K562 (cell line): ENCODE measurements at regions not wholly inside any gene's neighbourhood (a gene's known extent, or its start where the extent isn't known, plus 50 kb on each side); places are given as distances from the start of the nearest gene placed in this dataset.
A peak's percentile ranks its signal among the peaks of the same experiment; 100 is the strongest.

Experiments used
- ATAC-seq: fragments of 200-7000 bp; cut with Tn5 transposase; 3 replicates; pipeline ENCODE4 v1.9.1; 2020; ENCODE audit warnings: moderate library complexity
- BruUV-seq: library from RNA; stranded (reverse); fragments of 400-500 nt; replicated peaks from 2 replicates; lab custom pipeline; 2021; lab: Mats Ljungman, UMichigan
- CTCF ChIA-PET: fragments of 300-600 bp; formaldehyde crosslinking; extraction: SDS; loops from one replicate; lab custom pipeline; 2021; ENCODE audit warnings: low intra/inter-chr PET ratio; lab: Yijun Ruan, JAX
- POLR2A ChIA-PET: fragments of 300-600, 350-650 bp; sonication (Branson Sonifier 250); formaldehyde crosslinking; extraction: SDS; loops from one replicate; lab custom pipeline; 2021; ENCODE audit warnings: antibody characterized with exemption, inconsistent platforms; lab: Yijun Ruan, JAX
- DNase-seq, 4 experiments: peaks; one replicate each; pipeline versions ENCODE4 v3.0.0 to v3.0.0-alpha.2; 2011 to 2018; ENCODE audit warnings: low spot score in 3 of 4, mixed read lengths in 3 of 4; ENCODE audit errors: extremely low read depth in 1 of 4
- FAIRE-seq: peaks from 2 replicates; lab custom pipeline; 2011; peaks lifted over from hg19 to GRCh38; lab: Jason Lieb, UNC
- H2AFZ ChIP-seq: 2 replicates; pipeline ENCODE4 v1.6.0; 2011; ENCODE audit warnings: low read depth, low read length, control low read depth, inconsistent platforms
- H3K27ac ChIP-seq: fragments of 200-600 bp; 3 replicates; pipeline ENCODE4 v1.8.0; 2011; ENCODE audit warnings: low read depth, mild to moderate bottlenecking, control low read depth, inconsistent platforms, low read length, moderate library complexity, mixed read lengths; ENCODE audit errors: extremely low read depth
- H3K27me3 ChIP-seq, 2 experiments: fragments of 300-600 bp in 1 of 2; 2 replicates in 1 of 2; 3 replicates in 1 of 2; pipeline versions ENCODE4 v1.6.0 to v1.8.0; 2011; ENCODE audit warnings: inconsistent platforms in 2 of 2, low read length in 2 of 2, mild to moderate bottlenecking in 1 of 2, mixed read lengths in 1 of 2, moderate library complexity in 1 of 2; ENCODE audit not compliant: control insufficient read depth in 2 of 2, insufficient read depth in 2 of 2
- H3K36me3 ChIP-seq: fragments of 300-600 bp; 3 replicates; pipeline ENCODE4 v1.8.0; 2011; ENCODE audit warnings: mild to moderate bottlenecking, low read length, inconsistent platforms; ENCODE audit not compliant: control insufficient read depth, insufficient read depth
- H3K4me1 ChIP-seq, 2 experiments: fragments of 200-600 bp in 1 of 2; replicated peaks in 1 of 2; 2 replicates in 1 of 2; 3 replicates in 1 of 2; pipeline versions ENCODE4 v1.5.1 to v1.8.0; 2011; ENCODE audit warnings: inconsistent platforms in 2 of 2, low read length in 2 of 2, mild to moderate bottlenecking in 1 of 2, mixed read lengths in 1 of 2, moderate library complexity in 1 of 2; ENCODE audit not compliant: control insufficient read depth in 2 of 2, insufficient read depth in 2 of 2
- H3K4me2 ChIP-seq: 2 replicates; pipeline ENCODE4 v1.6.1; 2011; ENCODE audit warnings: low read length, control low read depth, inconsistent platforms, mixed read lengths; ENCODE audit not compliant: insufficient read depth
- H3K4me3 ChIP-seq: fragments of 200-600 bp; sonication (generic), shearing (Covaris generic); 2 replicates; pipeline ENCODE4 v1.5.1; 2016; ENCODE audit warnings: control low read depth, inconsistent platforms
- H3K79me2 ChIP-seq: fragments of 200-600 bp; 3 replicates; pipeline ENCODE4 v1.8.0; 2011; ENCODE audit warnings: low read length, inconsistent platforms; ENCODE audit not compliant: control insufficient read depth, insufficient read depth
- H3K9ac ChIP-seq, 2 experiments: 2 replicates each; pipeline versions ENCODE4 v1.6.0 to v1.6.1; 2011; ENCODE audit warnings: low read depth in 2 of 2, low read length in 2 of 2, control low read depth in 1 of 2, inconsistent platforms in 1 of 2, mild to moderate bottlenecking in 1 of 2, mixed read lengths in 1 of 2; ENCODE audit not compliant: insufficient read depth in 1 of 2
- H3K9me1 ChIP-seq: one replicate; pipeline ENCODE4 v1.6.0; 2011; ENCODE audit warnings: inconsistent platforms, mild to moderate bottlenecking, low read length, moderate library complexity; ENCODE audit not compliant: control insufficient read depth, insufficient read depth
- H3K9me3 ChIP-seq: replicated peaks from 2 replicates; pipeline ENCODE4 v1.5.1; 2011; ENCODE audit warnings: low read depth, low read length, inconsistent platforms; ENCODE audit not compliant: control insufficient read depth, insufficient read depth
- H4K20me1 ChIP-seq: replicated peaks from 2 replicates; pipeline ENCODE4 v1.6.1; 2011; ENCODE audit warnings: low read length, inconsistent platforms, mixed read lengths; ENCODE audit not compliant: control insufficient read depth, insufficient read depth
- CBFB ChIP-seq: sonication (generic); formaldehyde crosslinking; IDR thresholded peaks from 2 replicates; pipeline ENCODE4 v1.4.0; 2020; ENCODE audit warnings: mild to moderate bottlenecking, missing genetic modification reagents
- PPARD ChIP-seq: fragments of 250-450 bp; sonication (Bioruptor Pico); IDR thresholded peaks from 2 replicates; pipeline ENCODE4 v1.8.0; 2022; ENCODE audit warnings: inconsistent platforms, mild to moderate bottlenecking, moderate library complexity
- RBM14 ChIP-seq: fragments of 200-400 bp; formaldehyde crosslinking; IDR thresholded peaks from 2 replicates; pipeline ENCODE4 v1.6.1; 2018; ENCODE audit warnings: low read depth, mild to moderate bottlenecking, low read length, moderate library complexity, borderline replicate concordance; ENCODE audit not compliant: insufficient read depth
- RBM22 ChIP-seq: fragments of 200-400 bp; formaldehyde crosslinking; IDR thresholded peaks from 2 replicates; pipeline ENCODE4 v1.6.1; 2018; ENCODE audit warnings: low read length, low read depth; ENCODE audit not compliant: poor library complexity, severe bottlenecking
- WGBS: fragments of 100-300 bp; shearing (Covaris generic); methylation state at CpG from one replicate; pipeline ENCODE4 v1.1.6; 2016; ENCODE audit warnings: low coverage, mixed read lengths; ENCODE audit not compliant: insufficient coverage; ENCODE audit errors: missing lambda C conversion rate; 5-methylcytosine and 5-hydroxymethylcytosine counted together
- in situ Hi-C: fragments of 300-500 bp; cut with MboI; formaldehyde crosslinking; loops from 4 replicates; pipeline ENCODE4 v1.15.0; 2018; ENCODE audit warnings: inconsistent platforms, mixed read lengths
- intact Hi-C: fragments of 100-400 bp; cut with micrococcal nuclease; formaldehyde crosslinking; loops from 2 replicates; pipeline ENCODE4 v1.14.2; 2022
- TF ChIP-seq, protein P1 (sequence below): sonication (generic); formaldehyde crosslinking; IDR thresholded peaks from 2 replicates; pipeline ENCODE4 v1.8.1; 2023; ENCODE audit warnings: missing genetic modification reagents, mild to moderate bottlenecking, borderline replicate concordance
- TF ChIP-seq, protein P2 (sequence below), 3 experiments: IDR thresholded peaks in 2 of 3; conservative IDR thresholded peaks in 1 of 3; 2 replicates each; pipeline ENCODE4 v1.5.1; 2011 to 2012; ENCODE audit warnings: low read length in 3 of 3, mild to moderate bottlenecking in 3 of 3, control low read depth in 2 of 3, improper control_type of control experiment in 1 of 3, inconsistent platforms in 1 of 3, low read depth in 1 of 3, mixed read lengths in 1 of 3, moderate library complexity in 1 of 3; ENCODE audit not compliant: insufficient read depth in 2 of 3
- TF ChIP-seq, protein P3 (sequence below): fragments of 450-650 bp; formaldehyde crosslinking; conservative IDR thresholded peaks from 2 replicates; pipeline ENCODE4 v1.4.0; 2022; ENCODE audit warnings: mild to moderate bottlenecking, missing genetic modification characterization

DNA sequence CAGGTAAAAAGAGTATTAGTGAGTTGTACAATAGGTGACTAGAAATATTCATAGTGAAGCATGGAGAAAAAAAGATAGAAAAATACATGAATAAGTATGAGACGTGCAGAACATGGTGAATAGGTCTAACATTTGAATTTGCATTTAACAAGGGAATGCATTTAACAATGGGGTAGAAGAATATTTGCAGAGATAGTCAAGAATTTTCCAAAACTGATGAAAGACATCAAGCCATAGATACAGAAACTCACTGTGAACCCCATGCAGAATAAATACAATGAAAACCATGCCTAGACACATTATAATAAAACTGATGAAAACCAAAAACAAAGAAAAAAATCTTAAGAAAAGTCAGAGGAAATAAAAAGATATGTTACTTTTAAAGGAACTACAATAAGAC is 184.8 kb downstream of the KTN1 start (continued):
- TF ChIP-seq, protein P1, sequence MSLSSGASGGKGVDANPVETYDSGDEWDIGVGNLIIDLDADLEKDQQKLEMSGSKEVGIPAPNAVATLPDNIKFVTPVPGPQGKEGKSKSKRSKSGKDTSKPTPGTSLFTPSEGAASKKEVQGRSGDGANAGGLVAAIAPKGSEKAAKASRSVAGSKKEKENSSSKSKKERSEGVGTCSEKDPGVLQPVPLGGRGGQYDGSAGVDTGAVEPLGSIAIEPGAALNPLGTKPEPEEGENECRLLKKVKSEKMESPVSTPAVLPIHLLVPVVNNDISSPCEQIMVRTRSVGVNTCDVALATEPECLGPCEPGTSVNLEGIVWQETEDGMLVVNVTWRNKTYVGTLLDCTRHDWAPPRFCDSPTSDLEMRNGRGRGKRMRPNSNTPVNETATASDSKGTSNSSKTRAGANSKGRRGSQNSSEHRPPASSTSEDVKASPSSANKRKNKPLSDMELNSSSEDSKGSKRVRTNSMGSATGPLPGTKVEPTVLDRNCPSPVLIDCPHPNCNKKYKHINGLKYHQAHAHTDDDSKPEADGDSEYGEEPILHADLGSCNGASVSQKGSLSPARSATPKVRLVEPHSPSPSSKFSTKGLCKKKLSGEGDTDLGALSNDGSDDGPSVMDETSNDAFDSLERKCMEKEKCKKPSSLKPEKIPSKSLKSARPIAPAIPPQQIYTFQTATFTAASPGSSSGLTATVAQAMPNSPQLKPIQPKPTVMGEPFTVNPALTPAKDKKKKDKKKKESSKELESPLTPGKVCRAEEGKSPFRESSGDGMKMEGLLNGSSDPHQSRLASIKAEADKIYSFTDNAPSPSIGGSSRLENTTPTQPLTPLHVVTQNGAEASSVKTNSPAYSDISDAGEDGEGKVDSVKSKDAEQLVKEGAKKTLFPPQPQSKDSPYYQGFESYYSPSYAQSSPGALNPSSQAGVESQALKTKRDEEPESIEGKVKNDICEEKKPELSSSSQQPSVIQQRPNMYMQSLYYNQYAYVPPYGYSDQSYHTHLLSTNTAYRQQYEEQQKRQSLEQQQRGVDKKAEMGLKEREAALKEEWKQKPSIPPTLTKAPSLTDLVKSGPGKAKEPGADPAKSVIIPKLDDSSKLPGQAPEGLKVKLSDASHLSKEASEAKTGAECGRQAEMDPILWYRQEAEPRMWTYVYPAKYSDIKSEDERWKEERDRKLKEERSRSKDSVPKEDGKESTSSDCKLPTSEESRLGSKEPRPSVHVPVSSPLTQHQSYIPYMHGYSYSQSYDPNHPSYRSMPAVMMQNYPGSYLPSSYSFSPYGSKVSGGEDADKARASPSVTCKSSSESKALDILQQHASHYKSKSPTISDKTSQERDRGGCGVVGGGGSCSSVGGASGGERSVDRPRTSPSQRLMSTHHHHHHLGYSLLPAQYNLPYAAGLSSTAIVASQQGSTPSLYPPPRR: no peak
- no peak for TF ChIP-seq RBM22

DNA sequence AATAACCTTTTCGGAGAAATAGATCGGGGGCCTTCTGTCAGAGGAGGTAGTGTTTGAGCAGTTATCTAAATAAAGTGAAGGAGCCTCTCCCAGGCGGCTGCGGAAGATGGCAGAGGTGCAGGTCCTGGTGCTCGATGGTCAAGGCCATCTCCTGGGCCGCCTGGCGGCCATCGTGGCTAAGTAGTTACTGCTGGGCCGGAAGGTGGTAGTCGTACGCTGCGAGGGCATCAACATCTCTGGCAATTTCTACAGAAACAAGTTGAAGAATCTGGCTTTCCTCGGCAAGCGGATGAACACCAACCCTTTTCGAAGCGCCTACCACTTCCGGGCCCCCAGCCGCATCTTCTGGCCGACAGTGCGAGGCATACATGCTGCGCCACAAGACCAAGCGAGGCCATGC is 186.1 kb downstream of the KTN1 start:
- in situ Hi-C loops: no loop called here
- Histone ChIP-seq H3K27ac (no peak overlapping the region), H4K20me1 (no peaks in the 10 kb centered on the region), H2AFZ (no peak overlapping the region), H3K9me3 (no peaks in the 10 kb centered on the region), H3K9me1 (no peaks in the 10 kb centered on the region), H3K4me1 (no peaks in the 10 kb centered on the region), H3K4me3 (no peak overlapping the region), H3K4me2 (no peak overlapping the region), H3K79me2 (no peaks in the 10 kb centered on the region), H3K36me3 (no peaks in the 10 kb centered on the region), H3K27me3 (peaks cover 3 to 4% of the 10 kb centered on the region in 2 experiments; a peak in 2 of 5 replicates), H3K9ac (no peak overlapping the region)
- FAIRE-seq (no peak), DNase-seq (no peak), ATAC-seq (no peak)
- ChIA-PET POLR2A (no interaction called here), CTCF (no interaction called here)
- TF ChIP-seq, protein P2, sequence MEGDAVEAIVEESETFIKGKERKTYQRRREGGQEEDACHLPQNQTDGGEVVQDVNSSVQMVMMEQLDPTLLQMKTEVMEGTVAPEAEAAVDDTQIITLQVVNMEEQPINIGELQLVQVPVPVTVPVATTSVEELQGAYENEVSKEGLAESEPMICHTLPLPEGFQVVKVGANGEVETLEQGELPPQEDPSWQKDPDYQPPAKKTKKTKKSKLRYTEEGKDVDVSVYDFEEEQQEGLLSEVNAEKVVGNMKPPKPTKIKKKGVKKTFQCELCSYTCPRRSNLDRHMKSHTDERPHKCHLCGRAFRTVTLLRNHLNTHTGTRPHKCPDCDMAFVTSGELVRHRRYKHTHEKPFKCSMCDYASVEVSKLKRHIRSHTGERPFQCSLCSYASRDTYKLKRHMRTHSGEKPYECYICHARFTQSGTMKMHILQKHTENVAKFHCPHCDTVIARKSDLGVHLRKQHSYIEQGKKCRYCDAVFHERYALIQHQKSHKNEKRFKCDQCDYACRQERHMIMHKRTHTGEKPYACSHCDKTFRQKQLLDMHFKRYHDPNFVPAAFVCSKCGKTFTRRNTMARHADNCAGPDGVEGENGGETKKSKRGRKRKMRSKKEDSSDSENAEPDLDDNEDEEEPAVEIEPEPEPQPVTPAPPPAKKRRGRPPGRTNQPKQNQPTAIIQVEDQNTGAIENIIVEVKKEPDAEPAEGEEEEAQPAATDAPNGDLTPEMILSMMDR (IDR thresholded peaks at IDR 0.05 in 2 of 3, conservative IDR thresholded peaks at IDR 0.05 in 1 of 3; ENCODE audit: insufficient read depth in 2 of 3, low read depth in 1 of 3, low read length in 3 of 3): peak; percentile 12 to 56 (median 40); a peak in 4 of 6 replicates
- TF ChIP-seq CBFB (CRISPR knock-in tag) (no peak), PPARD (no peak), RBM14 (no peak)
- TF ChIP-seq, protein P3, sequence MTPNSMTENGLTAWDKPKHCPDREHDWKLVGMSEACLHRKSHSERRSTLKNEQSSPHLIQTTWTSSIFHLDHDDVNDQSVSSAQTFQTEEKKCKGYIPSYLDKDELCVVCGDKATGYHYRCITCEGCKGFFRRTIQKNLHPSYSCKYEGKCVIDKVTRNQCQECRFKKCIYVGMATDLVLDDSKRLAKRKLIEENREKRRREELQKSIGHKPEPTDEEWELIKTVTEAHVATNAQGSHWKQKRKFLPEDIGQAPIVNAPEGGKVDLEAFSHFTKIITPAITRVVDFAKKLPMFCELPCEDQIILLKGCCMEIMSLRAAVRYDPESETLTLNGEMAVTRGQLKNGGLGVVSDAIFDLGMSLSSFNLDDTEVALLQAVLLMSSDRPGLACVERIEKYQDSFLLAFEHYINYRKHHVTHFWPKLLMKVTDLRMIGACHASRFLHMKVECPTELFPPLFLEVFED (CRISPR knock-in tag): no peak
- intact Hi-C loops: no loop called here
- 21% methylated on average over 16 of the region's 22 CpGs for WGBS
- no TSS peak for BruUV-seq
